SH-SY5Y (cell line): ENCODE measurements at regions not wholly inside any gene's neighbourhood (a gene's known extent, or its start where the extent isn't known, plus 50 kb on each side); places are given as distances from the start of the nearest gene placed in this dataset.

ENCODE experiments used
- GATA2 ChIP-seq: IDR thresholded peaks from 2 replicates; pipeline ENCODE4 v1.6.1; 2011; ENCODE audit warnings: mild to moderate bottlenecking, low read depth, low read length
- GATA3 ChIP-seq: IDR thresholded peaks from 2 replicates; pipeline ENCODE4 v1.6.1; 2011; ENCODE audit warnings: low read depth, mild to moderate bottlenecking, low read length, moderate library complexity

DNA sequence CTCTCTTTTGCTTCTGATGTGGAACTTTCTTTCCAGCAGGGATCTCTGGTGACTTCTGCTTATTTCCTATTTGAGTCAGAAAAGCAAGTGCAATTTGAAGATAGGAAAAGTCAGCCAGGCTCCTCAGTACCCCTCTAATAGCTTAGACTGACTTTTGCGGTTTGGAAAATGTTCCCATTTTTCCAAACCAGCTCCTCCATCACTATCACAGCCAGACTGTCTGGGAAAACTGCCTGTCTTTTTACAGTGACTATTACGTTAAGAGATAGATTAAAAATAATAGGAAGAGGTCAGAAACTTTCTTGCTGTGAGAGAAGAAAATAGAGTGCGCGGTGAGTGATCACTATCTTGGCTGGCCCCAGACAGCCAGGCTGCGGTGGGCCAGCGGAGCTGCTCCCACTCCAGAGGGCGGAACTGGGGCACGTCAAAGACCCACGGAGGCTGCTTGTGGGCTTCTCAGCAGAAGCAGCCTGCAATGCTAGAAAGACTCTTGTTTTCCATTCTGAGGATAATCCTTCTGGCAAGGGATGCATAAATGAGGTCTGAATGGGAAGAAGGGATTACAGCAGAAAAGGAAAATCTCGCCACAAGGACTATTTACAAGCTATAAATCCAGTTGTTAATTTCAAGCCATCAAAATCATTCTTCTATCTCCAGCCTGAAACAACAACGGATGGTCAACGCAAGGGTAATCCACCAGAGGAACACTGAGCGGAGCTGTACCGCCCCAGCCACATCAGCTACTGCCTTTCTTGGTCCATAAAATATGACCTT lies 151.0 kb upstream of the MSX2 start:
- TF ChIP-seq GATA3 = no peak
- TF ChIP-seq GATA2 = peak; percentile 44; the same call in 1 of the 2 replicates
